ENCODE measurements at regions not wholly inside any gene's neighbourhood (a gene's known extent, or its start where the extent isn't known, plus 50 kb on each side); places are given as distances from the start of the nearest gene placed in this dataset.
"Not testable (repeated sequence)": the region's sequence is repeated elsewhere in the genome, so short reads cannot be mapped to it uniquely, and the experiment has no call there.

- TF ChIP-seq ZSCAN29 (IDR thresholded peaks at IDR 0.05); MXI1 (IDR thresholded peaks at IDR 0.05; ENCODE audit: low read depth, low read length): not testable (repeated sequence)
Observed at GRCh38 chr9:90174346-90174745, 468.3 kb downstream of the DIRAS2 start.
